Keratinocyte (primary cell): ENCODE measurements at regions not wholly inside any gene's neighbourhood (a gene's known extent, or its start where the extent isn't known, plus 50 kb on each side); places are given as distances from the start of the nearest gene placed in this dataset.

Source experiments
- DNase-seq: peaks from one replicate; pipeline ENCODE4 v3.0.0-alpha.2; 2011; ENCODE audit warnings: low read depth, missing footprints, low spot score
- FAIRE-seq: peaks from 2 replicates; lab custom pipeline; 2011; peaks lifted over from hg19 to GRCh38; lab: Jason Lieb, UNC
- H2AFZ ChIP-seq: 2 replicates; pipeline ENCODE4 v1.6.0; 2012; ENCODE audit warnings: low read length, control low read depth, inconsistent platforms; ENCODE audit not compliant: control insufficient read depth
- H3K27ac ChIP-seq: 2 replicates; pipeline ENCODE4 v1.5.1; 2011; ENCODE audit warnings: low read length; ENCODE audit not compliant: control insufficient read depth, insufficient read depth
- H3K27me3 ChIP-seq: 3 replicates; pipeline ENCODE4 v1.6.0; 2011; ENCODE audit warnings: low read length; ENCODE audit not compliant: control insufficient read depth, insufficient read depth; ENCODE audit errors: extremely low read depth
- H3K36me3 ChIP-seq, 2 experiments: 2 replicates in 1 of 2; 3 replicates in 1 of 2; pipeline ENCODE4 v1.5.1; 2011; ENCODE audit warnings: low read length in 2 of 2, mild to moderate bottlenecking in 1 of 2; ENCODE audit not compliant: control insufficient read depth in 2 of 2, insufficient read depth in 2 of 2; ENCODE audit errors: extremely low read depth in 1 of 2
- H3K4me1 ChIP-seq: 3 replicates; pipeline ENCODE4 v1.5.1; 2011; ENCODE audit warnings: low read length; ENCODE audit not compliant: control insufficient read depth, insufficient read depth; ENCODE audit errors: extremely low read depth
- H3K4me2 ChIP-seq: 3 replicates; pipeline ENCODE4 v1.6.0; 2011; ENCODE audit warnings: low read depth, low read length; ENCODE audit not compliant: control insufficient read depth, insufficient read depth; ENCODE audit errors: extremely low read depth
- H3K4me3 ChIP-seq, 3 experiments: fragments of 200-600 bp in 1 of 3; sonication (generic) in 1 of 3; 2 replicates in 2 of 3; 3 replicates in 1 of 3; pipeline ENCODE4 v1.5.1; 2011 to 2016; ENCODE audit warnings: low read length in 3 of 3, mild to moderate bottlenecking in 3 of 3, control low read depth in 2 of 3, inconsistent platforms in 1 of 3, low read depth in 1 of 3, mixed read lengths in 1 of 3, mixed run types in 1 of 3, moderate library complexity in 1 of 3; ENCODE audit not compliant: control insufficient read depth in 2 of 3, insufficient read depth in 2 of 3; ENCODE audit errors: extremely low read depth in 1 of 3
- H3K79me2 ChIP-seq: 2 replicates; pipeline ENCODE4 v1.6.0; 2012; ENCODE audit warnings: low read length; ENCODE audit not compliant: control insufficient read depth, insufficient read depth
- H3K9ac ChIP-seq: 3 replicates; pipeline ENCODE4 v1.6.0; 2011; ENCODE audit warnings: low read length; ENCODE audit not compliant: control insufficient read depth, insufficient read depth; ENCODE audit errors: extremely low read depth
- H3K9me1 ChIP-seq: 3 replicates; pipeline ENCODE4 v1.6.0; 2011; ENCODE audit warnings: low read length; ENCODE audit not compliant: control insufficient read depth, insufficient read depth; ENCODE audit errors: extremely low read depth
- H3K9me3 ChIP-seq: 2 replicates; pipeline ENCODE4 v1.5.1; 2012; ENCODE audit warnings: low read depth, low read length; ENCODE audit not compliant: control insufficient read depth
- H4K20me1 ChIP-seq: 3 replicates; pipeline ENCODE4 v1.6.0; 2011; ENCODE audit warnings: low read length; ENCODE audit not compliant: control insufficient read depth, insufficient read depth; ENCODE audit errors: extremely low read depth
- CTCF ChIP-seq, 3 experiments: IDR thresholded peaks in 1 of 3; conservative IDR thresholded peaks in 1 of 3; optimal IDR thresholded peaks in 1 of 3; 2 replicates in 2 of 3; 3 replicates in 1 of 3; pipeline versions ENCODE3 to v1.5.1; 2011; ENCODE audit warnings: low read length in 3 of 3, mild to moderate bottlenecking in 3 of 3, moderate library complexity in 2 of 3, control low read depth in 1 of 3, inconsistent platforms in 1 of 3; ENCODE audit not compliant: insufficient read depth in 2 of 3; ENCODE audit errors: extremely low read depth in 1 of 3
- EZH2 ChIP-seq: IDR thresholded peaks from one replicate; pipeline ENCODE4 v1.6.1; 2012; ENCODE audit warnings: inconsistent platforms, mild to moderate bottlenecking, low read length, moderate library complexity
- dilution Hi-C: fragments of 300-500 bp; cut with MboI; formaldehyde crosslinking; loops from one replicate; pipeline ENCODE4 v1.7.0; 2020; ENCODE audit warnings: low sequenced_read_pairs; ENCODE audit not compliant: extremely low pct_ligation_motif_present

- no peak for TF ChIP-seq CTCF (optimal IDR thresholded peaks at IDR 0.05 in 1 of 3, IDR thresholded peaks at IDR 0.05 in 1 of 3, conservative IDR thresholded peaks at IDR 0.05 in 1 of 3; ENCODE audit: extremely low read depth in 1 of 3, insufficient read depth in 2 of 3, low read length in 3 of 3)
- no peak for TF ChIP-seq EZH2
- dilution Hi-C loops, result no loop called here
- no peaks in the 10 kb centered on the region for H3K4me1 ChIP-seq
- H3K4me3 ChIP-seq, result no peak overlapping the region
- H4K20me1 ChIP-seq, result no peaks in the 10 kb centered on the region
- no peaks in the 10 kb centered on the region for H3K9me3 ChIP-seq
- FAIRE-seq (no peak), DNase-seq (no peak)
- H3K9me1 ChIP-seq, result no peaks in the 10 kb centered on the region
- no peak overlapping the region for H3K4me2 ChIP-seq
- H3K79me2 ChIP-seq, result no peaks in the 10 kb centered on the region
- H3K9ac ChIP-seq, result no peak overlapping the region
- no peaks in the 10 kb centered on the region for H3K36me3 ChIP-seq
- H3K27me3 ChIP-seq, result no peaks in the 10 kb centered on the region
- H2AFZ ChIP-seq, result no peak overlapping the region
- no peak overlapping the region for H3K27ac ChIP-seq
Observed at GRCh38 chr15:86010891-86011290, 68.8 kb upstream of the AGBL1 start.

- no peaks in the 10 kb centered on the region for H3K9me1 ChIP-seq
- no peak for TF ChIP-seq CTCF (optimal IDR thresholded peaks at IDR 0.05 in 1 of 3, IDR thresholded peaks at IDR 0.05 in 1 of 3, conservative IDR thresholded peaks at IDR 0.05 in 1 of 3; ENCODE audit: extremely low read depth in 1 of 3, insufficient read depth in 2 of 3, low read length in 3 of 3)
- no peak for TF ChIP-seq EZH2
Observed at GRCh38 chr15:86014016-86014415, 65.7 kb upstream of the AGBL1 start.

More at GRCh38 chr15:86014016-86014415, 65.7 kb upstream of the AGBL1 start:
- Histone ChIP-seq H4K20me1 (no peaks in the 10 kb centered on the region), H3K4me1 (no peaks in the 10 kb centered on the region), H3K27ac (no peak overlapping the region), H3K9me3 (no peaks in the 10 kb centered on the region), H3K36me3 (no peaks in the 10 kb centered on the region), H3K27me3 (no peaks in the 10 kb centered on the region), H2AFZ (no peak overlapping the region), H3K9ac (no peak overlapping the region), H3K4me3 (no peak overlapping the region), H3K79me2 (no peaks in the 10 kb centered on the region), H3K4me2 (no peak overlapping the region)
- dilution Hi-C loops, result no loop called here
- FAIRE-seq (no peak), DNase-seq (no peak)
